ENCODE measurements at regions not wholly inside any gene's neighbourhood (a gene's known extent, or its start where the extent isn't known, plus 50 kb on each side); places are given as distances from the start of the nearest gene placed in this dataset.

DNA sequence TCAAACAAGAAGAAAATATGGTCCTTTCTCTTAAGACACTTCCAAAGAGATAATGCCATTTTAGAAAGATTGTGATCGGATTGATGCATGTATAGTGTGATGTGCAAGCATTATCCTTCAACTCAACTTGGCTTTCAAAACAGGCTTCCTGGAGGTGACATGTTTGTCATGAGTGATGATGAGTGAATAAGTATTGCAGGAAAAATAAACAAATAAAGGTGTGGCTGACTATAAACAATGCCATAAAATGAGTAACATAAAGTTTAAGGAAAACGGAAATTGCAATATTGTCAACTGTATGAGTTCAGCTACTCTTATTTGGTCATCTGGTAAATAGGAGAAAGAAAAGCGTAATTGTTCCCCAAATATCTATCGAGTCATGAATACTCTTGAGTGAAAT is 1283.7 kb downstream of the PCDH9 start:
- Histone ChIP-seq H2BK120ac (ENCODE audit: insufficient read depth, low read length, poor library complexity) (no peak overlapping the region), H4K12ac (ENCODE audit: low read depth, low read length) (no peak overlapping the region), H3K79me1 (ENCODE audit: low read length) (no peaks in the 10 kb centered on the region), H3K27me3 (ENCODE audit: insufficient read depth, low read length) (no peaks in the 10 kb centered on the region), H2AFZ (ENCODE audit: insufficient read depth, low read length, poor library complexity) (no peak overlapping the region), H3K79me2 (ENCODE audit: control insufficient read depth, insufficient read depth, low read length, poor library complexity) (no peaks in the 10 kb centered on the region), H3K27ac (ENCODE audit: low read depth, low read length) (no peak overlapping the region), H2BK12ac (ENCODE audit: low read length) (no peak overlapping the region), H3K4ac (ENCODE audit: low read depth, low read length) (no peak overlapping the region), H4K8ac (ENCODE audit: low read depth, low read length) (no peak overlapping the region), H2AK5ac (ENCODE audit: low read length) (no peak overlapping the region), H3K36me3 (ENCODE audit: control insufficient read depth in 1 of 2, insufficient read depth in 2 of 2, low read length in 2 of 2) (no peaks in the 10 kb centered on the region), H3K23ac (ENCODE audit: low read length) (no peak overlapping the region), H3K4me1 (ENCODE audit: control insufficient read depth in 1 of 2, insufficient read depth in 2 of 2, low read length in 2 of 2) (no peaks in the 10 kb centered on the region), H3K9ac (ENCODE audit: low read length) (no peak overlapping the region), H3K14ac (ENCODE audit: low read length) (no peak overlapping the region), H3K18ac (ENCODE audit: low read length) (no peak overlapping the region), H4K91ac (ENCODE audit: low read depth, low read length) (no peak overlapping the region), H2BK5ac (ENCODE audit: low read depth, low read length, poor library complexity) (no peak overlapping the region), H3K4me2 (ENCODE audit: low read length) (no peak overlapping the region), H3K4me3 (ENCODE audit: low read depth, low read length) (no peak overlapping the region), H3K9me3 (ENCODE audit: insufficient read depth, low read depth, low read length) (no peaks in the 10 kb centered on the region)
- DNase-seq: no peak
- no CpG with 5 or more reads among the region's 4 CpGs for WGBS (ENCODE audit: extremely low coverage, insufficient coverage, insufficient read length)

DNA sequence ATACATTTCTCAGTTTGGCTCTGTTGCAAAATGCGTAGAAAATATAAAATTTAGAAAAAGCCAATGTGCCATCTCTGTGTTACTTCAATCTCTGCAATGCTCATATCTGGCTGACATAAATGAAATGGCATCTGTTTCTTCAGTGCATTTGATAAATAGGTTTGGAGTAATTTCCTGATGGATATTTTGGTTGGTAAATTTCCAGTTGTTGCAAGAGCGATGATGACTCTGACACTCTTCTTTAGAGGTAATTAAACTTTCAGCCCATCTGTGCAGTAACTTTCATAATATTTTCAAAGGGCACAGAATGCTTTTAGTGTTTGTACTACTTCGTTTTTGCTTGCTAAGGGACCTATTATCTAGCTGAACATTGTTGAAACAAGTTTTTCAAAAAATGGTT is 1286.4 kb downstream of the PCDH9 start:
- Histone ChIP-seq H3K4me2 (ENCODE audit: low read length) (no peak overlapping the region), H3K4me1 (ENCODE audit: control insufficient read depth in 1 of 2, insufficient read depth in 2 of 2, low read length in 2 of 2) (no peaks in the 10 kb centered on the region), H2AFZ (ENCODE audit: insufficient read depth, low read length, poor library complexity) (no peak overlapping the region), H4K12ac (ENCODE audit: low read depth, low read length) (no peak overlapping the region), H2BK120ac (ENCODE audit: insufficient read depth, low read length, poor library complexity) (no peak overlapping the region), H3K27me3 (ENCODE audit: insufficient read depth, low read length) (no peaks in the 10 kb centered on the region), H4K8ac (ENCODE audit: low read depth, low read length) (no peak overlapping the region), H2BK12ac (ENCODE audit: low read length) (no peak overlapping the region), H3K36me3 (ENCODE audit: control insufficient read depth in 1 of 2, insufficient read depth in 2 of 2, low read length in 2 of 2) (no peaks in the 10 kb centered on the region), H3K14ac (ENCODE audit: low read length) (no peak overlapping the region), H3K4ac (ENCODE audit: low read depth, low read length) (no peak overlapping the region), H3K18ac (ENCODE audit: low read length) (no peak overlapping the region), H3K79me2 (ENCODE audit: control insufficient read depth, insufficient read depth, low read length, poor library complexity) (no peaks in the 10 kb centered on the region), H3K9me3 (ENCODE audit: insufficient read depth, low read depth, low read length) (no peaks in the 10 kb centered on the region), H3K4me3 (ENCODE audit: low read depth, low read length) (no peak overlapping the region), H3K27ac (ENCODE audit: low read depth, low read length) (no peak overlapping the region), H2BK5ac (ENCODE audit: low read depth, low read length, poor library complexity) (no peak overlapping the region), H4K91ac (ENCODE audit: low read depth, low read length) (no peak overlapping the region), H3K9ac (ENCODE audit: low read length) (no peak overlapping the region), H2AK5ac (ENCODE audit: low read length) (no peak overlapping the region), H3K79me1 (ENCODE audit: low read length) (no peaks in the 10 kb centered on the region), H3K23ac (ENCODE audit: low read length) (no peak overlapping the region)
- no CpG with 5 or more reads among the region's 3 CpGs for WGBS (ENCODE audit: extremely low coverage, insufficient coverage, insufficient read length)
- no peak for DNase-seq

DNA sequence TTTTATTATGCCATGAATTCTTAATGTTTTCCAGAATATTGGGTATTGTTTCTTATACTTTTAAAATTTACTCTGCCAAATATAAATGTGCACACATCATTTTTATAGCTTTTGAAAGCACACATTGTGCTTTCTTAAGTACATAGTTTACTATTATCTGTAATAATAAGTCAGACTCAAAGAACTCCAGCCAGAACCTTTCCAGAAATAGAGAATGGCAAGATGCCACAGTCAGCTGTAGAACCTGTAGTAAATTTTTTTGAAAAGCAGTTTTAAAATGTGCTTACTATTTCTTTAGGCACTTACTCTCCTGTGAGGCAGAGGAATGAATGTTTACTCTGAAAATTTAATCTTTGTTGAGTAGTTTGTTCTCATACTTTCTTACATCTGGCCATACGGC is 1287.1 kb downstream of the PCDH9 start:
- Histone ChIP-seq H3K79me2 (ENCODE audit: control insufficient read depth, insufficient read depth, low read length, poor library complexity) (no peaks in the 10 kb centered on the region), H2BK12ac (ENCODE audit: low read length) (no peak overlapping the region), H3K18ac (ENCODE audit: low read length) (no peak overlapping the region), H3K79me1 (ENCODE audit: low read length) (no peaks in the 10 kb centered on the region), H2AFZ (ENCODE audit: insufficient read depth, low read length, poor library complexity) (no peak overlapping the region), H3K4me1 (ENCODE audit: control insufficient read depth in 1 of 2, insufficient read depth in 2 of 2, low read length in 2 of 2) (no peaks in the 10 kb centered on the region), H4K12ac (ENCODE audit: low read depth, low read length) (no peak overlapping the region), H3K27me3 (ENCODE audit: insufficient read depth, low read length) (no peaks in the 10 kb centered on the region), H3K14ac (ENCODE audit: low read length) (no peak overlapping the region), H4K91ac (ENCODE audit: low read depth, low read length) (no peak overlapping the region), H2BK5ac (ENCODE audit: low read depth, low read length, poor library complexity) (no peak overlapping the region), H3K4me3 (ENCODE audit: low read depth, low read length) (no peak overlapping the region), H3K23ac (ENCODE audit: low read length) (no peak overlapping the region), H3K36me3 (ENCODE audit: control insufficient read depth in 1 of 2, insufficient read depth in 2 of 2, low read length in 2 of 2) (no peaks in the 10 kb centered on the region), H4K8ac (ENCODE audit: low read depth, low read length) (no peak overlapping the region), H2AK5ac (ENCODE audit: low read length) (no peak overlapping the region), H3K4ac (ENCODE audit: low read depth, low read length) (no peak overlapping the region), H3K9me3 (ENCODE audit: insufficient read depth, low read depth, low read length) (no peaks in the 10 kb centered on the region), H3K9ac (ENCODE audit: low read length) (no peak overlapping the region), H3K27ac (ENCODE audit: low read depth, low read length) (no peak overlapping the region), H3K4me2 (ENCODE audit: low read length) (no peak overlapping the region), H2BK120ac (ENCODE audit: insufficient read depth, low read length, poor library complexity) (no peak overlapping the region)
- DNase-seq: no peak
- WGBS (ENCODE audit: extremely low coverage, insufficient coverage, insufficient read length): no CpG with 5 or more reads among the region's 1 CpG

DNA sequence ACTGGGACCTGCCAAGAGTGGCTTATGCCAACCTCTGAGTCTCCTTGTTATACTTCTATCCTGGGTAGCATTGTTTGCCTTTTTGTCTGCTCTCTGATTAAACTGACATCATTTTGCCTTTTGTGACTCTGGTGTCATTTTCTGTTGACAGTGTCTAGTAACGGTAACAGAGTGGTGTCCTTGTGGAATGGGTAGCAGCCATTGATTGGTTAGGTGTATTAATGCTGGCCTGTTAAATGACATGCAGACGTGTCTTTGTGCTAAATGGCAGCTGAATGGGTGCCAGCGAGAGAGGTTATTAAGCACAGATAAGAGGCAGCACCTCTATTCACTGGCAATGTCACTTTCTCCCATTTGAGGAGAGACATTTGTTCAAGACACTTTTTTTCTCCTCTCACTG is 1289.4 kb downstream of the PCDH9 start:
- no peak overlapping the region for H4K8ac ChIP-seq (ENCODE audit: low read depth, low read length)

More for the DNA sequence above, 1289.4 kb downstream of the PCDH9 start:
- Histone ChIP-seq H2BK12ac (ENCODE audit: low read length) (no peak overlapping the region), H3K9ac (ENCODE audit: low read length) (no peak overlapping the region), H2BK5ac (ENCODE audit: low read depth, low read length, poor library complexity) (no peak overlapping the region), H3K27ac (ENCODE audit: low read depth, low read length) (no peak overlapping the region), H3K79me2 (ENCODE audit: control insufficient read depth, insufficient read depth, low read length, poor library complexity) (no peaks in the 10 kb centered on the region), H3K4me2 (ENCODE audit: low read length) (no peak overlapping the region), H3K36me3 (ENCODE audit: control insufficient read depth in 1 of 2, insufficient read depth in 2 of 2, low read length in 2 of 2) (no peaks in the 10 kb centered on the region), H3K18ac (ENCODE audit: low read length) (no peak overlapping the region), H3K4ac (ENCODE audit: low read depth, low read length) (no peak overlapping the region), H2AK5ac (ENCODE audit: low read length) (no peak overlapping the region), H2AFZ (ENCODE audit: insufficient read depth, low read length, poor library complexity) (no peak overlapping the region), H3K79me1 (ENCODE audit: low read length) (no peaks in the 10 kb centered on the region), H3K23ac (ENCODE audit: low read length) (no peak overlapping the region), H4K91ac (ENCODE audit: low read depth, low read length) (no peak overlapping the region), H3K27me3 (ENCODE audit: insufficient read depth, low read length) (no peaks in the 10 kb centered on the region), H2BK120ac (ENCODE audit: insufficient read depth, low read length, poor library complexity) (no peak overlapping the region), H4K12ac (ENCODE audit: low read depth, low read length) (no peak overlapping the region), H3K4me3 (ENCODE audit: low read depth, low read length) (no peak overlapping the region), H3K4me1 (ENCODE audit: control insufficient read depth in 1 of 2, insufficient read depth in 2 of 2, low read length in 2 of 2) (no peaks in the 10 kb centered on the region), H3K9me3 (ENCODE audit: insufficient read depth, low read depth, low read length) (no peaks in the 10 kb centered on the region), H3K14ac (ENCODE audit: low read length) (no peak overlapping the region)
- no peak for DNase-seq
- WGBS (ENCODE audit: extremely low coverage, insufficient coverage, insufficient read length): no CpG with 5 or more reads among the region's 3 CpGs
